GM10266 (cell line): ENCODE measurements at regions not wholly inside any gene's neighbourhood (a gene's known extent, or its start where the extent isn't known, plus 50 kb on each side); places are given as distances from the start of the nearest gene placed in this dataset.

ENCODE experiments used
- DNase-seq: peaks from one replicate; pipeline ENCODE4 v3.0.0; 2012; ENCODE audit errors: extremely low spot score
- TF ChIP-seq, protein P1 (sequence below): IDR thresholded peaks from 2 replicates; pipeline ENCODE4 v1.5.1; 2012; ENCODE audit warnings: mild to moderate bottlenecking, low read depth; ENCODE audit not compliant: control insufficient read depth, insufficient read depth; ENCODE audit errors: missing control alignments

- DNase-seq: peak; percentile 18
These were observed 639.2 kb upstream of the POT1 start for GRCh38 chr7:125568799-125569198.

GRCh38 chr7:125567686-125568085, 638.1 kb upstream of the POT1 start:
- DNase-seq: no peak
- TF ChIP-seq, protein P1, sequence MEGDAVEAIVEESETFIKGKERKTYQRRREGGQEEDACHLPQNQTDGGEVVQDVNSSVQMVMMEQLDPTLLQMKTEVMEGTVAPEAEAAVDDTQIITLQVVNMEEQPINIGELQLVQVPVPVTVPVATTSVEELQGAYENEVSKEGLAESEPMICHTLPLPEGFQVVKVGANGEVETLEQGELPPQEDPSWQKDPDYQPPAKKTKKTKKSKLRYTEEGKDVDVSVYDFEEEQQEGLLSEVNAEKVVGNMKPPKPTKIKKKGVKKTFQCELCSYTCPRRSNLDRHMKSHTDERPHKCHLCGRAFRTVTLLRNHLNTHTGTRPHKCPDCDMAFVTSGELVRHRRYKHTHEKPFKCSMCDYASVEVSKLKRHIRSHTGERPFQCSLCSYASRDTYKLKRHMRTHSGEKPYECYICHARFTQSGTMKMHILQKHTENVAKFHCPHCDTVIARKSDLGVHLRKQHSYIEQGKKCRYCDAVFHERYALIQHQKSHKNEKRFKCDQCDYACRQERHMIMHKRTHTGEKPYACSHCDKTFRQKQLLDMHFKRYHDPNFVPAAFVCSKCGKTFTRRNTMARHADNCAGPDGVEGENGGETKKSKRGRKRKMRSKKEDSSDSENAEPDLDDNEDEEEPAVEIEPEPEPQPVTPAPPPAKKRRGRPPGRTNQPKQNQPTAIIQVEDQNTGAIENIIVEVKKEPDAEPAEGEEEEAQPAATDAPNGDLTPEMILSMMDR: no peak

More at GRCh38 chr7:125568799-125569198, 639.2 kb upstream of the POT1 start:
- TF ChIP-seq, protein P1: no peak

GRCh38 chr7:125563964-125564529, 634.4 kb upstream of the POT1 start:
- no peak for DNase-seq
- TF ChIP-seq, protein P1: no peak

- no peak for DNase-seq
- TF ChIP-seq, protein P1: no peak
These were observed 633.9 kb upstream of the POT1 start for GRCh38 chr7:125563557-125563956.

GRCh38 chr7:125561006-125561405, 631.4 kb upstream of the POT1 start:
- TF ChIP-seq, protein P1: no peak
- DNase-seq: no peak

GRCh38 chr7:125559921-125560320, 630.3 kb upstream of the POT1 start:
- no peak for DNase-seq

DNA sequence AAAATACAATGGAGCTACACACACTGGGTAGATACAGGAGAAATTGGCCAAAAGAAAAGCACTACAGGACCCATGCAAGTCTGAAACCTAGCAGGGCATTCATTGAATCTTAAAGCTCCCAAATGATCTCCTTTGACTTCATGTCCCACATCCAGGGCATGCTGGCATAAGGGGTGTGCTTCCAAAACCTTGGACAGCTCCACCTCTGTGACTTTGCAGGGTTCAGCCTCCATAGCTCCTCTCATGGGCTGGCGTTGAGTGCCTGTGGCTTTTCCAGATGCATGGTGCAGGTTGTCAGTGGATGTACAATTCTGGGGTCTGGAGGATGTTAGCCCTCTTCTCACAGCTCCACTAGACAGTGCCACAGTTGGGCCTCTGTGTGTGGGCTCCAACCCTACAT, 626.3 kb upstream of the POT1 start:
- TF ChIP-seq, protein P1: no peak
- DNase-seq: no peak

More at GRCh38 chr7:125559921-125560320, 630.3 kb upstream of the POT1 start:
- TF ChIP-seq, protein P1: no peak
